Upper lobe of left lung (tissue), 4 donors: ENCODE measurements at regions not wholly inside any gene's neighbourhood (a gene's known extent, or its start where the extent isn't known, plus 50 kb on each side); places are given as distances from the start of the nearest gene placed in this dataset.
"Not testable (repeated sequence)": the region's sequence is repeated elsewhere in the genome, so short reads cannot be mapped to it uniquely, and the experiment has no call there.

Source experiments
- POLR2A ChIP-seq, 4 donors: fragments of 450-650 bp; IDR thresholded peaks; one replicate each; pipeline ENCODE4 v1.5.1; 2016 to 2017; ENCODE audit warnings: antibody characterized with exemption in 4 of 4, mild to moderate bottlenecking in 2 of 4
- POLR2AphosphoS5 ChIP-seq, 2 donors: sonication (generic); formaldehyde crosslinking; IDR thresholded peaks; one replicate each; pipeline ENCODE4 v1.5.1; 2017; ENCODE audit warnings: antibody characterized with exemption in 2 of 2
- TF ChIP-seq, protein P1 (sequence below), 6 experiments: fragments of 450-650 bp in 4 of 6; fragments of 200-600 bp in 2 of 6; sonication (generic) in 2 of 6; IDR thresholded peaks; one replicate each; pipeline ENCODE4 v1.5.1; 2016 to 2019; ENCODE audit warnings: antibody characterized with exemption in 6 of 6

DNA sequence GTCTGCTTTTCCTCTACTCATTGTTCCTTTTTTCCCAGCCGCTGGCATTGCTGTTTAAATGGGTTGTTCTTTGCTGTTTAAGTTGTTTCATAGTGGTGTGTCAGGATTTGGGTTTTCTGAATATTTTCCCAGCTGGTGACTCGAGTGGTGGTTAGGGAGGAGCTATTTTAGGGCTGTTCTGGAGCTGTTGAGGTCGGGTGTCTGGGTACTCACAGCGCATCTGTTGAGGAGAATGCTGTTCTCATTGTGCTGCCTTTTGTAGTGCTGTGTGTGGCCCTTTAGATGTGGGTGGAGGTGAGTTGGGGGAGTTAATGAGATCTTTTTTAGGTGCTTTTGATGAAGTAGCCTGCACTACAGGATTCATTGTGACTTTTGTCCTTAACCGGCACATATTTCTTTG is 139.5 kb downstream of the RALA start:
- TF ChIP-seq, protein P1, sequence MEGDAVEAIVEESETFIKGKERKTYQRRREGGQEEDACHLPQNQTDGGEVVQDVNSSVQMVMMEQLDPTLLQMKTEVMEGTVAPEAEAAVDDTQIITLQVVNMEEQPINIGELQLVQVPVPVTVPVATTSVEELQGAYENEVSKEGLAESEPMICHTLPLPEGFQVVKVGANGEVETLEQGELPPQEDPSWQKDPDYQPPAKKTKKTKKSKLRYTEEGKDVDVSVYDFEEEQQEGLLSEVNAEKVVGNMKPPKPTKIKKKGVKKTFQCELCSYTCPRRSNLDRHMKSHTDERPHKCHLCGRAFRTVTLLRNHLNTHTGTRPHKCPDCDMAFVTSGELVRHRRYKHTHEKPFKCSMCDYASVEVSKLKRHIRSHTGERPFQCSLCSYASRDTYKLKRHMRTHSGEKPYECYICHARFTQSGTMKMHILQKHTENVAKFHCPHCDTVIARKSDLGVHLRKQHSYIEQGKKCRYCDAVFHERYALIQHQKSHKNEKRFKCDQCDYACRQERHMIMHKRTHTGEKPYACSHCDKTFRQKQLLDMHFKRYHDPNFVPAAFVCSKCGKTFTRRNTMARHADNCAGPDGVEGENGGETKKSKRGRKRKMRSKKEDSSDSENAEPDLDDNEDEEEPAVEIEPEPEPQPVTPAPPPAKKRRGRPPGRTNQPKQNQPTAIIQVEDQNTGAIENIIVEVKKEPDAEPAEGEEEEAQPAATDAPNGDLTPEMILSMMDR (IDR thresholded peaks at IDR 0.05) = not testable (repeated sequence)
- TF ChIP-seq POLR2AphosphoS5, POLR2A (IDR thresholded peaks at IDR 0.05): not testable (repeated sequence)
